Ectodermal cell (in vitro differentiated cells): ENCODE measurements at regions not wholly inside any gene's neighbourhood (a gene's known extent, or its start where the extent isn't known, plus 50 kb on each side); places are given as distances from the start of the nearest gene placed in this dataset.

ENCODE experiments used
- H3K27ac ChIP-seq: 2 replicates; pipeline ENCODE4 v1.7.0; 2013; ENCODE audit warnings: mild to moderate bottlenecking, low read depth, low read length; ENCODE audit not compliant: insufficient read depth, poor library complexity, severe bottlenecking
- H3K27me3 ChIP-seq: 2 replicates; pipeline ENCODE4 v1.7.0; 2013; ENCODE audit warnings: mild to moderate bottlenecking, low read length; ENCODE audit not compliant: insufficient read depth, control insufficient read depth, poor library complexity, severe bottlenecking
- H3K36me3 ChIP-seq: one replicate; pipeline ENCODE4 v1.7.0; 2013; ENCODE audit warnings: low read length; ENCODE audit not compliant: control insufficient read depth, insufficient read depth
- H3K4me1 ChIP-seq: one replicate; pipeline ENCODE4 v1.7.0; 2013; ENCODE audit warnings: low read length; ENCODE audit not compliant: control insufficient read depth, insufficient read depth
- H3K4me3 ChIP-seq: 2 replicates; pipeline ENCODE4 v1.7.0; 2013; ENCODE audit warnings: low read depth, low read length, control low read depth; ENCODE audit not compliant: insufficient read depth
- H3K9me3 ChIP-seq: 2 replicates; pipeline ENCODE4 v1.7.0; 2013; ENCODE audit warnings: mild to moderate bottlenecking, low read length, moderate library complexity; ENCODE audit not compliant: control insufficient read depth
- WGBS, 2 experiments: methylation state at CpG; one replicate each; pipeline ENCODE4 v1.1.7; 2013; ENCODE audit warnings: missing lambda C conversion rate in 2 of 2; 5-methylcytosine and 5-hydroxymethylcytosine counted together

GRCh38 chr22:47826016-47826415 is 1063.6 kb downstream of the TBC1D22A start:
- no peaks in the 10 kb centered on the region for H3K9me3 ChIP-seq
- H3K27me3 ChIP-seq, result no peaks in the 10 kb centered on the region
- H3K4me3 ChIP-seq, result no peak overlapping the region
- no peaks in the 10 kb centered on the region for H3K4me1 ChIP-seq
- no peaks in the 10 kb centered on the region for H3K36me3 ChIP-seq
- no peak overlapping the region for H3K27ac ChIP-seq
- 71 to 75% methylated on average over 6 of the region's 6 CpGs for WGBS, 2 experiments

- 94 to 97% methylated on average over 3 of the region's 3 CpGs for WGBS, 2 experiments
- H3K27me3 ChIP-seq, result no peaks in the 10 kb centered on the region
- H3K4me3 ChIP-seq, result no peak overlapping the region
- H3K27ac ChIP-seq, result no peak overlapping the region
- no peaks in the 10 kb centered on the region for H3K36me3 ChIP-seq
- H3K4me1 ChIP-seq, result no peaks in the 10 kb centered on the region
- no peaks in the 10 kb centered on the region for H3K9me3 ChIP-seq
Measured at GRCh38 chr22:47822422-47822821, 1060.0 kb downstream of the TBC1D22A start.

- H3K27me3 ChIP-seq, result no peaks in the 10 kb centered on the region
- no peak overlapping the region for H3K4me3 ChIP-seq
- H3K27ac ChIP-seq, result no peak overlapping the region
- H3K9me3 ChIP-seq, result no peaks in the 10 kb centered on the region
- H3K36me3 ChIP-seq, result no peaks in the 10 kb centered on the region
- WGBS, 2 experiments, result 79 to 80% methylated on average over 9 of the region's 9 CpGs
- no peaks in the 10 kb centered on the region for H3K4me1 ChIP-seq
Measured at GRCh38 chr22:47818496-47818895, 1056.0 kb downstream of the TBC1D22A start.

GRCh38 chr22:47817380-47817779 is 1054.9 kb downstream of the TBC1D22A start:
- Histone ChIP-seq H3K27me3 (no peaks in the 10 kb centered on the region), H3K4me3 (no peak overlapping the region), H3K27ac (no peak overlapping the region), H3K9me3 (no peaks in the 10 kb centered on the region), H3K36me3 (no peaks in the 10 kb centered on the region), H3K4me1 (no peaks in the 10 kb centered on the region)
- WGBS, 2 experiments, result 84 to 86% methylated on average over 5 of the region's 5 CpGs

GRCh38 chr22:47816863-47817210 is 1054.4 kb downstream of the TBC1D22A start:
- no peak overlapping the region for H3K4me3 ChIP-seq
- H3K27me3 ChIP-seq, result no peaks in the 10 kb centered on the region
- 84 to 85% methylated on average over 9 of the region's 9 CpGs for WGBS, 2 experiments
- no peak overlapping the region for H3K27ac ChIP-seq
- H3K9me3 ChIP-seq, result no peaks in the 10 kb centered on the region
- no peaks in the 10 kb centered on the region for H3K4me1 ChIP-seq
- no peaks in the 10 kb centered on the region for H3K36me3 ChIP-seq

GRCh38 chr22:47816121-47816862 is 1053.8 kb downstream of the TBC1D22A start:
- Histone ChIP-seq H3K36me3 (no peaks in the 10 kb centered on the region), H3K9me3 (no peaks in the 10 kb centered on the region), H3K4me1 (no peaks in the 10 kb centered on the region), H3K4me3 (no peak overlapping the region), H3K27me3 (no peaks in the 10 kb centered on the region), H3K27ac (no peak overlapping the region)
- WGBS, 2 experiments, result 89 to 90% methylated on average over 16 of the region's 16 CpGs

GRCh38 chr22:47814474-47814873 is 1052.0 kb downstream of the TBC1D22A start:
- no peaks in the 10 kb centered on the region for H3K27me3 ChIP-seq
- WGBS, 2 experiments, result 90 to 91% methylated on average over 1 of the region's 1 CpG
- no peak overlapping the region for H3K27ac ChIP-seq
- no peaks in the 10 kb centered on the region for H3K4me1 ChIP-seq
- no peaks in the 10 kb centered on the region for H3K36me3 ChIP-seq
- H3K4me3 ChIP-seq, result no peak overlapping the region
- H3K9me3 ChIP-seq, result no peaks in the 10 kb centered on the region

- Histone ChIP-seq H3K9me3 (no peaks in the 10 kb centered on the region), H3K4me3 (no peak overlapping the region), H3K36me3 (no peaks in the 10 kb centered on the region), H3K4me1 (no peaks in the 10 kb centered on the region), H3K27ac (no peak overlapping the region), H3K27me3 (no peaks in the 10 kb centered on the region)
- 89 to 94% methylated on average over 16 of the region's 16 CpGs for WGBS, 2 experiments
Measured at GRCh38 chr22:47813661-47814060, 1051.2 kb downstream of the TBC1D22A start.

- Histone ChIP-seq H3K4me1 (no peaks in the 10 kb centered on the region), H3K4me3 (no peak overlapping the region), H3K36me3 (no peaks in the 10 kb centered on the region), H3K27me3 (no peaks in the 10 kb centered on the region), H3K27ac (no peak overlapping the region), H3K9me3 (no peaks in the 10 kb centered on the region)
- 76 to 78% methylated on average over 7 of the region's 7 CpGs for WGBS, 2 experiments
Measured at GRCh38 chr22:47811971-47812370, 1049.5 kb downstream of the TBC1D22A start.

- Histone ChIP-seq H3K27ac (no peak overlapping the region), H3K27me3 (no peaks in the 10 kb centered on the region), H3K36me3 (no peaks in the 10 kb centered on the region), H3K4me1 (no peaks in the 10 kb centered on the region), H3K4me3 (no peak overlapping the region), H3K9me3 (no peaks in the 10 kb centered on the region)
- WGBS, 2 experiments, result 85% methylated on average over 24 of the region's 24 CpGs
Measured at GRCh38 chr22:47810505-47811500, 1048.4 kb downstream of the TBC1D22A start.
